Astrocyte of the cerebellum (primary cell): ENCODE measurements at regions not wholly inside any gene's neighbourhood (a gene's known extent, or its start where the extent isn't known, plus 50 kb on each side); places are given as distances from the start of the nearest gene placed in this dataset.

Experiments used
- DNase-seq: peaks from one replicate; pipeline ENCODE4 v3.0.0-alpha.2; 2011; ENCODE audit warnings: low read depth
- H3K4me3 ChIP-seq: 2 replicates; pipeline ENCODE4 v1.5.1; 2011; ENCODE audit warnings: mild to moderate bottlenecking, low read depth, low read length, moderate library complexity
- in situ Hi-C: cut with HindIII; loops from 2 replicates; pipeline ENCODE4 v1.10.0; 2017; ENCODE audit warnings: low sequenced_read_pairs
- TF ChIP-seq, protein P1 (sequence below): IDR thresholded peaks from 2 replicates; pipeline ENCODE4 v1.5.1; 2012; ENCODE audit warnings: low read length, low read depth, moderate library complexity, mild to moderate bottlenecking; ENCODE audit errors: missing control alignments

DNA sequence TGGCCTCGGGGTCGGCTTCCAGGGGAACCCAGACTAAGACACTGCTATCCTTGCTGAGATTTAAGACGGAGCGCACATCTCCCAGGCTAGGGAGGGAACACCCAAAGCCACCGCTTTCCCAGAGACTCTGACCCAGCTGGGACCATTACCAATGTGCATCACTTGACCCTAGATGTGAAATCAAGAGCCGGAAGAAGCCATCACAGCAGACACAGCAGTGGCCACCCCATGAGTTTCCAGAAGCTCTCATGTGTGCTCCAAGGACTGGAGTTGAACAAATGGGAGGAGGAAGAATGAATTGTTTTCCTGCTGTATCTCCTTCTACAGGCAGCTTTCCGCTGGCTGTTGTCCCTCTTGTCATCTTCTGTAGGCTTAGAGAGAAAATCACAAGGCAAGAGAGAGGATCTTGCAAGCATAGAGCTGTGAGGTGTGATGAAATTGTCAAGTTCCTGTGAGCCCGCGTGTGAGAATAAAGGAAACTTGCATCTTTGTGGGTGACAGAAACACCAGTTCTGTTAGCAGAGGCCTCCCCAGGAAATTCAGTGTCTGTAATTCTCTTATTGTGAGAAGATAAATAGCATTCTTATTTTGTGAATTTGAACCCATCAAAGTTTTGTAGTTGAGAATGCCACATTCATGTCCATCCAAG, 711.8 kb downstream of the UQCRFS1 start:
- no peak overlapping the region for H3K4me3 ChIP-seq
- TF ChIP-seq, protein P1, sequence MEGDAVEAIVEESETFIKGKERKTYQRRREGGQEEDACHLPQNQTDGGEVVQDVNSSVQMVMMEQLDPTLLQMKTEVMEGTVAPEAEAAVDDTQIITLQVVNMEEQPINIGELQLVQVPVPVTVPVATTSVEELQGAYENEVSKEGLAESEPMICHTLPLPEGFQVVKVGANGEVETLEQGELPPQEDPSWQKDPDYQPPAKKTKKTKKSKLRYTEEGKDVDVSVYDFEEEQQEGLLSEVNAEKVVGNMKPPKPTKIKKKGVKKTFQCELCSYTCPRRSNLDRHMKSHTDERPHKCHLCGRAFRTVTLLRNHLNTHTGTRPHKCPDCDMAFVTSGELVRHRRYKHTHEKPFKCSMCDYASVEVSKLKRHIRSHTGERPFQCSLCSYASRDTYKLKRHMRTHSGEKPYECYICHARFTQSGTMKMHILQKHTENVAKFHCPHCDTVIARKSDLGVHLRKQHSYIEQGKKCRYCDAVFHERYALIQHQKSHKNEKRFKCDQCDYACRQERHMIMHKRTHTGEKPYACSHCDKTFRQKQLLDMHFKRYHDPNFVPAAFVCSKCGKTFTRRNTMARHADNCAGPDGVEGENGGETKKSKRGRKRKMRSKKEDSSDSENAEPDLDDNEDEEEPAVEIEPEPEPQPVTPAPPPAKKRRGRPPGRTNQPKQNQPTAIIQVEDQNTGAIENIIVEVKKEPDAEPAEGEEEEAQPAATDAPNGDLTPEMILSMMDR, result no peak
- no peak for DNase-seq
- in situ Hi-C loops, result no loop called here

DNA sequence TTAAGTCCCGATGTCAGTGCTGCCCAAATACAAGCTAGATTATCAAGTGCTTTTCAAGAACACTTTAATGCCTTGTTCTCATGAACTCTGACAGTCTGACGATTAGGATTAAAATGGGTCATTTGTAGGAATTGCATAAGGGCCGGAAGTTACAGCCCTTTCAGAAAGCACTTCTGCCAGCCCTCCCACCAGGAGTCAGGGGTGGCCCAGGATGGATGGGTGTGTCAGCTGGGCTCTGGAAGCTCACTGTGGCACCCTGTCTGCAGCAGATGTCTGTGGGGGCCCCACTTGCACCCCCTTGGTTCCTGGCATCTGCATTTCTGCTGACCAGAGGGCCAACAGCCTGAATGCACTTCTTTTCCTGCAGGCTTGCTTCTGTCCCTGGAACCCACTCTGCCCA, 712.7 kb downstream of the UQCRFS1 start:
- H3K4me3 ChIP-seq, result no peak overlapping the region
- in situ Hi-C loops, result no loop called here
- TF ChIP-seq, protein P1, result no peak
- DNase-seq, result no peak

DNA sequence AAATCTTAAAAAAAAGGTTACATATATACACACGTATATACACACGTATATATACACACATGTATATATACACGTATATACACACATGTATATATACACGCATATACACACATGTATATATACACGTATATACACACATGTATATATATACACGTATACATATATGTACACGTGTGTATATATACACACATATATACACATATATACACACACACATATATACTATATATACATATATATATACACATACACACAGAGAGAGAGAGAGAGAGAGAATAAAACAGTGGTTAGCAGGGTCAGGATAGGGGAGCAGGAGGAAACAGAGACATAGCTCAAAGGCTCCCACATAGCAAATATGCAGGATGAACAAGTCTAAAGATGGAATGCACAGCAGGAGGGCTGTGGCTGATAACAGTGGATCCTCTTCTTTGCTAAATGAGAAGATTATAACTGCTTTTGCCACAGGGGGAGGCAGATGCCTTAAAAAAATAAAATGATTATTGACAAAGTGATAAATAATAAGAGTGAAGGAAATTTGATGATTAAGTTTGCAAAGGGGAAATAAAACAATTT, 714.5 kb downstream of the UQCRFS1 start:
- in situ Hi-C loops, result no loop called here
- TF ChIP-seq, protein P1, result no peak
- H3K4me3 ChIP-seq, result no peak overlapping the region
- peak; percentile 18 for DNase-seq

DNA sequence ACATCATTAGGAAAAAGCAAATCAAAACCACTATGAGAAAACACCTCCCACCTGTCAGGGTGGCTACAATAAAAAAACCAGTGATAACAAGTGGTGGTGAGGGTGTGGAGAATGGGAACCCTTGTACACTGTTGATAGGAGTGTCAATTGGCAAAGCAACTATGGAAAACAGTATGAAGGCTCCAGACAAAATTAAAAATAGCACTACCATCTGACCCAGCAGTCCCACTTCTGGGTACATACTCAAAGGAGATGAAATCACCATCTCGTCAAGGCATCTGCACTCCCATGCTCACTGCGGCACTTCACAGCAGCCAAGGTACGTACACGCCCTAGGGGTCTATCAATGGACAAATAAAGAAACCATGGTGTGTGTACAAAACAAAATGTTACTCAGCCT, 715.1 kb downstream of the UQCRFS1 start:
- no peak for DNase-seq
- in situ Hi-C loops, result no loop called here
- TF ChIP-seq, protein P1, result no peak

DNA sequence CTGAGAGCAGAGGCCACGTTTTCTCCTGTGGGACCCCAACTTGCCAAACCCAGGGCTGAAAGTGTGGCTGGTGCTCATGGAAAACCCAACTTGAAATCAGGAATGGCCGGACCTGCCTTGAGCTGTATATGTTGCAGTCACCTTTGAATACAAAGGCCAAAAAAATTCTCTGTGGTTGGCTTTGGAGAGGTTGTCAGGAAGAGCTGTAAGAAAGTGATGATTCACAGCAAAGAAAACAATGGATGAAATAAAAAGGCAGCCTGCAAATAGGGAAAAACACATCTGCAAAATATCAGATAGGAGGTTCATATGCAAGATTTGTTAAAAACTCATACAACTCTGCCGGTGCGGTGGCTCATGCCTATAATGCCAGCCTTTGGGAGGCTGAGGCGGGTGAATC, 715.8 kb downstream of the UQCRFS1 start:
- peak; percentile 39 for DNase-seq
- H3K4me3 ChIP-seq, result no peak overlapping the region
- TF ChIP-seq, protein P1, result no peak
- in situ Hi-C loops, result no loop called here

More for the DNA sequence above, 715.1 kb downstream of the UQCRFS1 start:
- H3K4me3 ChIP-seq, result no peak overlapping the region

DNA sequence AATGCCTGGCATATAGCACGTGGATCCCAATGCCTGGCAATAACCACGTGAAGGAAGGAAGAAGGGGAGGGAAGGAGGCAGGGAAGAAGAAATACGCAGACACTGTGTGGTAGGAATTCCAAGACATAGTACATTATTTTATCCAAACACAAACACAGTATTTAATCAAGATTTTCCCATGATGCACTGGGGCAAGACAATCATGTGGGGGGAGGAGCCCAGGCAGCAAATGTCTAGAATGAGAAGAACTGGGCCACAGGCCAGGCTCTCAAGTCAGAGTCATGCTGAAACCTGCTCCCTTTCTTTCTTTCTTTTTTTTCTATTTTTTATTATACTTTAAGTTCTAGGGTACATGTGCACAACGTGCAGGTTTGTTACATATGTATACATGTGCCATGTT, 717.9 kb downstream of the UQCRFS1 start:
- TF ChIP-seq, protein P1, result no peak
- H3K4me3 ChIP-seq, result no peak overlapping the region
- in situ Hi-C loops, result no loop called here
- DNase-seq, result no peak

DNA sequence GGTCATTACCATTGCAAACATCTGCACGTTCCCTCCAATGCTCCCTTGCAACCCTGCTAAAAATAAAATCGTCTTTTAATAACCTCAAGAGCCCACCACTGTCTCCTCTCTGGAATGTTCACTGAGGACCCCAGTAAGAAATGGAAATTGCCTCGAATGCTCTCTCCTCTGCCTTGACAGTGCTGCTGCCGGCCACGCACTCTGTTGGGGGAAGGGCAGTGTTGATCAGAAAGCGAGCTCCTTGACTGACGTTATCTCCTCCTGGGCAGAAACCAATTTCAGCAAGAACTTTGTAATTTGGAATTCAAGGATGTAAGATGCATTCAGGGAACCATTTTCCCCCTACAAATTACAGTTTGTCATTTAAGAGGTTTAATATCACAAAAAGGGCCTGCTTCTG, 718.5 kb downstream of the UQCRFS1 start:
- DNase-seq, result no peak
- TF ChIP-seq, protein P1, result no peak
- H3K4me3 ChIP-seq, result no peak overlapping the region
- in situ Hi-C loops, result no loop called here
